NCI-H1048 (cell line): ENCODE measurements at regions not wholly inside any gene's neighbourhood (a gene's known extent, or its start where the extent isn't known, plus 50 kb on each side); places are given as distances from the start of the nearest gene placed in this dataset.

Experiments
- DNase-seq: peaks from one replicate; lab custom pipeline; 2025; lab: John Stamatoyannopoulos, UW

DNA sequence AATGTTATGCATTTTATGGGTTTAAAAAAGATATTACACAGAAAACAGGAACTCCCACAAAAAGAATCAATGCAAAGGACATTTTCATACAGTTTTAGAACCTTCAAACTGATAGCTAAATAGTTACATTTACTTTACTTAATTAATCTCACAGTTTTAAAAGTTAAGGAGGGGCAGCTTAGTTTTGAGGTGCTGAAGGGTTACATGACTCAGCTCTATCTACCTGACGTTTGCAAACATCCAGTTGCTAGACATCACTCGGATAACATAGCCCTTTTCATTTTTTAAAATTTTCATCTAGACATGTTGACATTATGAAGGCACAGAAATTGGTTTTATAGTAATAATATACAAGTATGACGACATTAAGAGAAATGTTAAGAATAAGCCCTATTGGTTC, 53.7 kb upstream of the HSD17B12 start:
- no peak for DNase-seq
